ENCODE measurements at regions not wholly inside any gene's neighbourhood (a gene's known extent, or its start where the extent isn't known, plus 50 kb on each side); places are given as distances from the start of the nearest gene placed in this dataset.

DNA sequence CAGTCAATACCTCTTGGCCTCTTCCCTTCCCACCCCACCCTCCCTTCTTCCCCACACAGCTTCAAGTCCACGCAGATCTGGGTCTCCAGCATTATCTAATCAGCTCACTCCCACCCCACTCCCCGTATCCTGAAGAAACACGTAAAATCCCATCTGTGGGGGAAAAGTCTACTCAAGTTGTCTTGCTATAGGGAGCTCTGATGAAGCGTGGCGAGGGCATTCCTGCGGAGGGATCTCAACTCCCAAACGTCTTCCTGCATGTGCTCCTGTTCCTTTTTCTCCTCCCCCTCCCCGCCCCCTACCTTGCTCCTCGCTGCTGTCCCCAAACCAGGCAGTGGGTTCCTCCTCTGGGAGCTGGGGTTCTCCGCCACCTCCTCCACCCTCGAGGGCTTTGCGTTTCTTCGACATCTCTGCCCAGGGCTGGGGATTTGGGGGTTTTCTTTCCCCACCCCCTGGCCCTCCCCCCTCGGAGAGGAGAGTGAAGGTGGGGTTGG, 181.8 kb downstream of the TBXT start:
- DNase-seq: no peak

DNA sequence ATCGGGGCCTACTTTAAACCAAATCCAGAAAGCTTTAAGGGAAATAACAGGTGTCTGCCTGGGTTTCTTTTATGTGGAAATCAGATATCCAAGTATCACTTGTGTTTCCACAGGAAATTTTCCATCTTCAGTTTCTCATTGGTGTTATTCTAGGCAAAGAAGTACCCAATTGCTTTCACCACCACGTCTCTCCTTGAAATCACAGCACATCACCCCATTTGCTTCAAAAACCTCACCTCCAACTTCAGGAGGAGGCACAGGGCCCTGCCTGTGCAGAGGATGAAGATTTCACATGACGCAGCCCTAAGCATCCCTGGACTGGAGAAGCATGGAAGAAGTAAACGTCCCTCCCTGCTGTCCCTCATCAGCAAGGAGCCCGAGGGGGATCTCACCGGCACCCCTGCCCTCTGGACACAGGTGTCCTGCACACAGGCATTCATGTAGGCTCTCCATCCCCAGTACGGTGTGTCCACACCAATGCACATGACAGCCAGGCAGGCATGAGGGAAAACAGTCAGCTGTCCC, 182.3 kb downstream of the TBXT start:
- DNase-seq: no peak

DNA sequence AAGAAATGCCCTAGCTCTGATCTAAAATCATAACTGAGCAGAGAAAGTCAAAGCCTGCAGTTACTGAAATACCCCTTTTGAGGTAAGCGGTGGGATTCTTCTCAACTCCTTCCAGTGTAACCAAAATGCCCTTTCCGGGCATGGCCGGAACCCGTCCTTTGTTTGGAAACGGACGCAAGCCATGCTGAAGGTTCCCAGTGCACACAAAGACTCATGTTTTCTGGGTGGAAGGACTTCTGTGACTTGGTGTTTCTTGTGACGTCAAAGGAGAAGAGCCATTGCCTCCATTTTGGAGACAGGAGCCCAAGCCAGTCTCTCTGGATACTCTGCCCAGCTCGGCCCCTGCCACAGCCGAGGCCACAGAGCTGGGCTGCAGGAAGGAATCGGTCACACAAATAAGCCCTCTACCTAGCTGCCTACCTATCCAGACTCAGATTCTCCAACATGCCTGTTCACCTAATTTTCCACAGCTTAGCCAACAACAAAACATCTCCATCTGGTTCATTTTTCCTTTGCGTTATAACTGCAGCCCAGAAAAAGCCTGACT, 182.8 kb downstream of the TBXT start:
- DNase-seq: no peak

DNA sequence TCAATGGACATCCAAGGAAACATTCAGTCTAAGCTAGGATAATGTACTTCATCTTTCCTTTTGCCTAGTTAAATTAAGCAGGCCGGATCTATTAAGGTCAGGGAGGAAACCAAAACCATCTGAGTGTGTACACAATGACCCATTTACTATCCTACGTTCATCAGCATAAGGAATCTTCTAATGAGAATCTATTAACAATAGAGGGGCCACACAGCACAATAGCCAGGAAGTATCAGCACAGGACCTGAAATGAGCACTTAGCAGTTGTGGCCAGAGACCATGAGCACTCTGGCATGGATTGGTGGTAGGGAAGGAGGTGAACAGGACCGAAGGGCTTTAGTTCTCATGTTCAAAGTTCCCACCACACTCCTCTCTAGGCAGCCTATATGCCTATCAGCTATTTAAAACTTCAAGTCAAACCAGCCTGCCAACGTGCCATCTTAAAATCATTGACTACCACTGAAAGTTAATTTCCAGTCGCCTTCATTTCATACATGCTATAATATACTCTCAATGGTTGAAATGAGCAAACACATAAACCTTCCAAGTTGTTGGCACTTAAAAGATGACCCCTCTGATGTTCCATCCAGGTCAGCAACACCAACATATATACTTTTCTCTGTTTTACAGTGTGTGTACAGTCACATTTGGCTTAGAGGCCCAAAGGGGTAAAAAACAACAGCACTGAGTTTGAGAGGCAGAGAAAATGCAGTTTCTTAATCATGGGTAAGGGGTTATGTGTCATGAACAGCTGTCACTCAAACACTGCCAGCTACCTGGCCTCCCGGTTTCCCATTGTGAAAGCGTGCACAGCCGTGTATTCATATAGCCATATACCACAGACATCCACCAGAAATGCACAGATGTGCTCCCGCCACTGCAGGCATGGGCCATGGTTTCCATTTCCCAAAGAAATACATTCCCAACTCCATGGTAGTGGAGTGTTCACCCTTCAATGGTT, 184.3 kb downstream of the TBXT start:
- no peak for DNase-seq

DNA sequence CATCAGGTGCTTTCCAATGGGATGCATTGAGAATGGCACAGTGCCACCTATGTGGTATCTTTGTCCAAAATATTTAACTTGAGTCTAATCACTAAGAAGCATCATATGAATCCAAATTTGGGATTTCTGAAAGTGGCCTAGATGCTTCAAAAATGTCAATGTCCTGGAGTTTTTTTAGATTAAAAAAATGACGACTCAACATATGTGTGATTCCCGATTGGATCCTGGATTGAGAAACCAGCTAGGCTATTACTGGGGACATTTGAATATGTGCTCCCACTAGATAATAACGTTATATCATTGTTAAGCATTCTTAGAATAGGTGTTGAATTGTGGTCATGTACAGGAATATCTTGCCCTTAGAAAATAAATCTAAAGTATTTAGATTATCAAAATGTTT, 189.2 kb downstream of the TBXT start:
- no peak for DNase-seq

DNA sequence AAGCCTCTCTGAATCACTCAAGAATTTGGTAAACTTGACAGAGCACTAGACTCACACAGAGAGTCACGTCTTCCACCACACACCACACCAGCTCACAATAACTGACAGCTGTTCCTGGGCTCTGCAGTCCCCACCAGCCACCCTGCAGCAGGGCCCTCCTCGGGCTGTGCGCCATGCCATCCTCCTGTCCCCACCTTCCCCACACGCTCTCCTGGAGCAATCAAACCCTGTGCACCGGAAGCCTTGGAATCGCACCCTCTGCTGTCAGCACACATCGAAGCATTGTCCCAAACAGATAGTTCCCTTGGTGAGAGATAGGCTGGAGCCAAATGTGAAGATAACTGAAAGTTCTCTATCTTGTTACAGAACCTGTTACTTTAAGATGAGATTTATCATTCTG, 191.0 kb downstream of the TBXT start:
- DNase-seq: no peak

DNA sequence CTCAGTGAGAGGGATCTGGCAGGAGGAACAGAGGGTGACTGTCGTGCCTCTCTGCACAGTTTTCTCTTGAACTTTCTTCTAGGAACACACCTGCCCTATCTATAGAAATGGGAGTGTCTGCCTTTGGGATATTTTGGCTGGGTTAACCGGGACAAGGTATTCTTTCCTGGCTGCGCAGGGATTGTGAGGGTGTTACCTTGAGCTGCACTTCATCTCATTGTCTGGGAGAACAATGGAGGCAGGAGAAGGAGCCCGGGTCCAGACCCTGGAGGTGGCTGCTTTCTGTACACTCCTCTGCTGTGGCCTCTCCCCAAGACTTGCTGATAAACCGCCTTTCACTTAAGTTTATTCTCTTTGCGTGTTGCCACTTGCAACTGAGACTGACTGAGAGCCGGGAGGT, 192.8 kb downstream of the TBXT start:
- no peak for DNase-seq

DNA sequence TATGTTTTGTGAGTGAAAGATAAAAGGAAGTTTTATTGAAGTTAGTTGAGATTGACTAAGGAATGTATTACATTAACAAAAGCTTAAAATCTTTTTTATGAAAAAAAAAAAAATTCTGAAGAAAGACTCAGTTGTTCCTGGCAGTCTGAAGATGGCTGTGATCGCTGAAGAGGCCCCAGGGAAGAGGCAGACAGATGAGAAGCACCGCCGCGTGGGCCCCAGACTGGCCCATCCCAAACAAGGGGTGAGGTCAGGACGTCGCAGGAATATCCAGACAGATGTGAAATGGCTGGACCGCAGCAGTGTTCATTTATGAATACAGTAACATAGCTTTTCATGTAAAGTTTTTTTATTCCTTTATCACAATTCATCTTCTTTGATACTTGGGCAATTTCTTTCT, 194.2 kb downstream of the TBXT start:
- DNase-seq: no peak

DNA sequence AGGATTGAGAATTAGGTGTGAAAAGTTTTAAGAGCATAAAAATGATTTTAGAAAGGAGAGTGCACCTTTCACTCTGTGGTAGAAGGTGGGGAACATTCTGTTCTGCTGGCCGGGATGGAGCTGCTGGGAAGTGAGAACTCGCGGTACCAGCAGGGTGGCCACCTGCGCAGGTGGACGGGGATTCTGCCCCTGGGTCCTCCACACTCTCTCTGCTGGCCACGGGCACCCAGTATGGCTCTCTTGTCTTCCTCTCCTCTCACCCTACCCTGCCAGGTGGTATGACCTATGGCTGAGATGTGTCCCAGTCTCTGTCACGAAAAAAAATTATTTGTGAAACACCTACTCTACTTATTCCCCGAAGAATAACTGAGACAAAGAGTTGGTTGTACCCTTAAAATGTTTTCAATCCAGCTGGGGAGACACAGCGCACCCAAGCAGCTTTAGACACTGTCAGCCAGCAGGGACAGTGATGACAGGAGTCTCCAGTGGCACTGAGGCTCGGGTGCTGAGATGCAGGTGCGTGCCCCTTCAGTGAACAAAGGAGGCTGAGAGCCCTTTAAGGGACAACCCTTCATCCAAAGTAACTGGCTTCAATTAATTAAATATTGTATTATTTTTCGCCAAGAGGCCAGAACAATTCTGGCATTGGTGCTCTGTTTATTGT, 195.4 kb downstream of the TBXT start:
- no peak for DNase-seq

DNA sequence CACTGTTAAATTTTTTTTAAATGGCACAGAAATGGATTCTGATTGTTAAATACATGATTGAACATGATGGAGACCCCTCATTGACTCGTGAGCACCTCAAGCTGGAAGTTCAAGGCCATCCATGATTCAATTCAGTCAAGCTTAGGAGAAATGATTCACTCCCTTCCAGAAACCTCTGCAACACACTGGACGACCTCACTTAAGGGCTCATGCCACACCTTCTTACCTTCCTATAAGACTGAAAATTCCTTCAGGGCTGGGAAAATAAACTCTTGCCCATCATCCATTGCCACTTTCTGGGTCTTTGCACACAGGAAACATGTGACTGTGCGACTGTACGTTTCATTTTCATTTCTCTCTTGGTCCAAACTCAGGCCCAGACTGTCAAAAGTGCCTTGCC, 196.4 kb downstream of the TBXT start:
- DNase-seq: no peak

DNA sequence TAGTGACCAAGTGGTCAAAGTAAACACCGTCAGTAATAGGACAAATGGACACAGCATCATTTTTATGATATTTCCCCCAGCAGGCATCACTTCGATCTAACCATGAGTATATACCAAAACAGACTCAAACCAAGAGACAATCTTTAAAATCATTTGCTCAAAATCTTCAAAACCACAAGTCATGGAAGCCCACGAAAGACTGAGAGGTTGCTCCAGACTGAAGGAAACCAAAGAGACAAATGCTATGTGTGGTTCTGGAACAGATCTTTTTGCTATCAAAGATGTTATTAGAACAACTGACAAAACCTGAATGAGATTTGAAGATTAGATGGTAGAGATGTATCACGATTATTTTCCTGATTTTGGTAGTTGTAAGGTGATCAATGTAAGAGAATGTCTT, 197.7 kb downstream of the TBXT start:
- DNase-seq: no peak

DNA sequence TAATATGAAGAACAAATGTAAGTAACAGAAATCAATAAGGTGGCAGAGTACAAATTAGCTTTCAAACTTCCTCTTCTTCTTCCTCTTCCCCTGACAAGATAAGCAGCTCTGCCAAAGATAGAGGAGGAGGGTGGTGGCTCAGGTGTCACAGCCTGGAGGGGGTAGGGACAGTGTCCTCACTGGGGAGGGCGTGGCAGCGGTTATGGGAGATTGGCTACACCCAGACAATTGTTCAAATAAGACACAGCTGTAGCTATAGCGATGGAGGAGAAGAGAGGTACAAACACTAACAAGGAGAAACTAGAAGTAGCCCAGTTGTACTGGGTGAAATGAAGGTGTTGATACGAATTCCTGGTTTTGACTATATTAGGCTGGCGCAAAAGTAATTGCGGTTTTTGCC, 198.5 kb downstream of the TBXT start:
- DNase-seq: no peak

DNA sequence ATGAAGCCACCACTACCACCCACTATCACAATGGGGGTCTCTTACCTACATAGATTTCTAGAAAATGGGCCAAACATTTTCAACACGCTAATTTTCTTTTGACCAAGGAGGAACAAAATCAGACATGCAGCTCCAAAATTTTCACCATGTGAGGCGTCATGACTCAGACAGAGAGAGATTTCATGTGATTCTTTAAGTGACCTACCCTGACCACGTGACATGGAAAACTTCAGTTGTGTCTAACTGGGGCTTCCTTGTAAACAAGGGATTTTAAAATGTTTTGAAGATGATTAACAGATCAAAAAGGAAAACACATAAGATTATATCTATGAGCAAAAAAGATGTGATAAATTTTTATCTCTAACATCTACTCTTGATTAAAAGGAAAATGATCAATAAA, 199.2 kb downstream of the TBXT start:
- no peak for DNase-seq

DNA sequence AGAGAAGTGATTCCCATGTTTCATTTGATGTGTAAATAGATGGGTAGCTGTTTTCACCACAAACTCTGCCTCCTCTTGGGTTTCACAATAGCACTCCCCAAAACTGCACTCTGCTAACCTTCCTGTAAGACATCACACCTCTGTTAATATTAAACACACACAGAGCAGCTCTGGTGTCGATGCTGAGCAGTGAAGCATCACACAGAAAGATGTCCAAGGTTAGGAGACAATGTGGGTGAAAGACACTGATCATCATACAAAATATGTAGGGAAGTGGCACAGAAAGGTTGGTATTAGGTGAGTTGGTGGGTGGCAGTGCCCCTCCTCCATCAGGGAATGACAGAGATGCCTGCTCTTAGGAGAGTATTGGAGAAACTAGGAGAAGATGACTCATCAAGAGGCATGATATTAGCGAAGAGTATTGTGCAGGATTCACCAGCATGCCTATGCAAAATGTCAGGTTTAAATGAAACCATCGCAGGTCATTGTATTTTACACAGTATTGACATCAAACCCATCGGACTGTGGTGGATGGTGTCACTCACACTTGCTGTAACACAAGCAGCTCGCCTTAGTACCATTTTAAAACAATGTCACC, 199.7 kb downstream of the TBXT start:
- DNase-seq: no peak

DNA sequence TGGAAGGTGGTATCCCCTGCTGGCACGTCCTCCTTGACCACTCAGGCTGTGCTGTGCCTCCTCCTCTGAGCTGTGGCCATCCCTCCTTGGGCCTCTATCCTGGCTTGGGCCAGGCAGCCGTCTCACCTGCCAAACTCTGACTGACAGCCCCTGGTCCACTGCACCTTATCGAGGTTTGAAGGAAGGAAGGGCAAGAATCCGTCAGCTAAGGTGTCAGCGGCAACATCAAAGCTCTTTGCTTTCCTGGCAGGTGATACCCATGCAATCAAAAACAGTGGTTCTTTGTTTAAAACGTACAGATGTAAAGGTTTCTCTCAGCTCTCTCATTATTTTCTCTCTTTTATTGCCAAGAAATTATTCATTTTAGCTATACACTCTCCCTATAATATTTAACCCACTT, 203.9 kb downstream of the TBXT start:
- no peak for DNase-seq

DNA sequence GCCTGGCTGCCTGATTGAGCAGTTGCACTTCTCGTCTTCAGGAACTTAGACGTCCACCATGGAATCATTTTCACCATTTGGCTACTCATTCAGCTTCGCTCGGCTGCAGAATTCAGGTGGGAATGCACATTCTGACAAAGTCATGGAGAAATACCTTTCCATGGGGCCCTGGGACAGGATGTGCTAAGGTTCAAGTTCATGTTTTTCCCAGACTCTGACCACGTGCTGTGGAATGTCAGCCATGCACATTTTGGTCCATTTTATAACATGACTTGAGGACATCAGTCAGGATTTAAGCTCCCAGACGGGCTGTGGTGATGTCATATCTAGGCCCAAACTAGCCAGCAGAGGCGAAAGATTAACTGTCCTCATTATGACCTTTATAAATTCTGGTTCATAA, 205.3 kb downstream of the TBXT start:
- no peak for DNase-seq

DNA sequence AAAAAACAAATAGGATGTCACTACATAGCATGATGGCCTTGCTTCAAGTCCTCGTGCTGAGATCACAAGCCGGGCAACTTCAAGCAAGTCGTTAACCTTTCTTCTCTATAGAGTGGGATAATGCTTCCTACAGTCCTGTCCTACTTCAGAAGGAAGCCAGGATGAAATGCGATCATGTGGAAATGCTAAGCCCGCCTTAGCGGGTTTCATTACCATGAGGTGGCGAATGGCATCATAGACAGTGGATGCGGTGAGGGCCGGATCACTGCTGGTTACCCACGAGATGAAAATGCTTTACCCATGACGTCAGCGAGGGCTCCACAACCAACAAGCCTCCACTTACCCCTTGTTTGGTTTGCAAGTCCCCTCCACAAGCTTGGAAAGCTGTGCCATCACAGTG, 206.4 kb downstream of the TBXT start:
- DNase-seq: no peak

DNA sequence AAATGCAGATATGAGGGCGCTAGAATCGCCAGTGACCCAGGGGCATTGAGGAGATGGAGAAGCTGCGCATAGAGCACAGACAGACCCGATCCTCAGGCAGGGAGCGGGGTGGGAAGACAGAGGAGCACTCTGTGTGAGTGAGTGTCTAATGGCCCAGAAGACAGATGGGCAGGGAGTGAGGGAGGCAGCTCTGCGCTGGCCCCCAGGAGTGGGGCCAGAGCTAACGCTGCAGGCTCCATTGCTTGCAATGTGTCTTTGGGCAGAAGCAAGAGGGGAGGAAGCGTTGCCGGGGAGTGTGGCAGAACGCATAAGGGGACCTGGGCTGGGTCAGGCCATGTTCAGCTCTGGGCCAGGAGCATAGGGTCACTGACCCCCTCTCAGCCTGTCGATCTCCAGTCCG, 207.0 kb downstream of the TBXT start:
- no peak for DNase-seq

DNA sequence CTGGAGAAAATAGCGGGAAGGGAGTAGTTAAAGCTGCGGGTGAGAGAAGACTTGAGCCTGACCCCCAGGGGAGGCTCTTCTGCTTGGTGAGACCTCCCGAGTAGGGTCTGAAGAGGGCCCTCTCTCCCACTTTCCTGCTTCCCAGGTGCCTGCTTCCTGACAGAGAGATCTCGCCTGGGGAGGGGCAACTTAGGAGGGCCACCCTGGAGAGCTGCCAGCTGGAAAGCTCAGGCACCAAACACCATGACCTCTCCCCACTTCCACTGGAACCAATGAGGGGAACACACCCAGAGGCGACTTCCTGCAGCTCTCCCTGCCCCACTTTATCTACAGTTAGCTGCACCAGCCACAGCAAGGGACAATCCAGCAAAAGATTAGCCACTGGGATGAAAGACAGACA, 208.0 kb downstream of the TBXT start:
- no peak for DNase-seq

DNA sequence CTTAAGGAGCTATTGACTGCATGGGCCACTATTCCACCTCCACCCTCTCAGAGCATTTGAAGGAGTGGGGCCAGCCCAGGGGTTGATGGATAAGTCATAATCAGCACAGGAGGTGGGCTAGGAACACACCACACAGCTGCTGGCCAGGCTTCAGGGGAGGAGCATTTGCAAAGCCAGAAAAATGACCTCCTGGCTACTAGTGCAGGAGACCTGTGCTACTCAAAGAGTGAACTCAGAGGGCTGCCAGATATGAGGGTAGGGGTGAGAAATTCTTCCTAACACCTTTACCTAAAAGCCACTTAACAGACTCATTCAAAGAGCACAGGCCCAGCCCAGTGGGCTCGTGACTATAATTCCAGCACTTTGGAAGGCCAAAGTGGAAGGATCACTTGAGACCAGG, 210.8 kb downstream of the TBXT start:
- no peak for DNase-seq

DNA sequence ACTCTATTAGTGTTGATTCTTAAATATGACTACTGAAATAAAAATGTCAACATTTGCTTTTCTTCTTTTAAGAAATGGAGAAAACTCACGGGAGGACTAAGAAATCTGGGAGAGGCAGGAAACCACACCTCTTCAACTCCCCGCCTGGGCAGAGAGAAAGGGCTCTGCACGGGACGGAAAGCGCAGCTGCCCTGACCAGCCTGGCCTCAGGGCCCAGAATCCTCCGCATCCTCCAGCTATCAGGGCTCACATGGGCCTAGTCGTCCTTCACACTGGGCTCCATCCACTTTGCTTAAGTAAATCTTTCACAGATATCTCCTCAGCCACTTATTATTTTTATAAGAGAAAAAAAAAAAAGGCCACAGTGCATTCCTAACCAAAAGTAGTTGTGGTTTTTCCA, 215.1 kb downstream of the TBXT start:
- no peak for DNase-seq

DNA sequence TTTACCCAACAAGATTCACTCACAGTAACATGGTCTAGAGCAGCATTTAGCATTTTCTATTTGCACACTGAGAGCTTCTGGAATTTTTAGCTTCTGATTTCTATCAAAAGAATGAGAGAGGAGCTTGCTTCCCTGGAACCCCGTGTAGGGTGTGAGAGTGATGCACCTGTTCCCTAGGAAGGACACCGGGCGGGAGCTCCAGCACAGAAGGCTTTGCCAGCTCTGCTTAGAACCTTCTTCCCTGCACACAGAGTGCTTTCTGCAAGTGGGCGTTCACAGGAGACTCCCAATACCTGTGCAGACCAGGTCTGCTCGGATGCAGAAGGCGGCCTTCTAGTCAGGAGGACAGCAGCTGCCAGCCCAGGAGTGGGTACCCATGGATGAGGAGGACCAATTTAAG, 217.3 kb downstream of the TBXT start:
- no peak for DNase-seq

DNA sequence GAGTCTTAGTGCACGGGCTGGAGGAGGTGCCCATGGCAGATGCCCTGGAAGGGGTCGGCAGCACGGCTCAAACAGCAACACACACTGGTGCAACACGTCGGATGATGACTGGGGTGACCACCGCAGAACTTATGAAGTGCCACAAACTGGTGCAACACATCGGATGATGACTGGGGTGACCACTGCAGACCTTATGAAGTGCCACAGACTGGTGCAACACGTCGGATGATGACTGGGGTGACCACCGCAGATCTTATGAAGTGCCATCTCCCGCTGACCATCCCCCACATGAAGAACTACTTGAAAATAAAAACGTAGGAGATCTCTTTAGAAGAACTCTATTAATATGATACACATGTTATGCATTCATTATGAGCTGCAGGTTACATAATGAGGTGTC, 218.3 kb downstream of the TBXT start:
- no peak for DNase-seq

Data from KG1 (cell line).